PFSK-1 (cell line): ENCODE measurements at regions not wholly inside any gene's neighbourhood (a gene's known extent, or its start where the extent isn't known, plus 50 kb on each side); places are given as distances from the start of the nearest gene placed in this dataset.

Experiments used
- POLR2AphosphoS5 ChIP-seq: IDR thresholded peaks from 2 replicates; pipeline ENCODE4 v1.6.1; 2012; ENCODE audit warnings: low read depth, mild to moderate bottlenecking, control low read depth, low read length, moderate library complexity
- REST ChIP-seq, 2 experiments: IDR thresholded peaks; 2 replicates each; pipeline versions ENCODE4 v1.6.1 to v1.8.0; 2011 to 2012; ENCODE audit warnings: low read depth in 2 of 2, low read length in 2 of 2, control low read depth in 1 of 2, inconsistent platforms in 1 of 2, mild to moderate bottlenecking in 1 of 2, moderate library complexity in 1 of 2; ENCODE audit not compliant: insufficient read depth in 1 of 2
- SIN3A ChIP-seq: IDR thresholded peaks from 2 replicates; pipeline ENCODE4 v1.6.1; 2012; ENCODE audit warnings: mild to moderate bottlenecking, low read length, moderate library complexity, borderline replicate concordance; ENCODE audit not compliant: insufficient read depth

- TF ChIP-seq REST (IDR thresholded peaks at IDR 0.05; ENCODE audit: insufficient read depth in 1 of 2, low read depth in 2 of 2, low read length in 2 of 2), result no peak
- no peak for TF ChIP-seq SIN3A
- no peak for TF ChIP-seq POLR2AphosphoS5
Measured at GRCh38 chr19:28024920-28025319, 1188.0 kb downstream of the UQCRFS1 start.
